GM23338 (cell line): ENCODE measurements at regions not wholly inside any gene's neighbourhood (a gene's known extent, or its start where the extent isn't known, plus 50 kb on each side); places are given as distances from the start of the nearest gene placed in this dataset.

Experiments
- ATAC-seq: fragments of 200-7000 bp; cut with Tn5 transposase; 3 replicates; pipeline ENCODE4 v1.9.1; 2020
- DNase-seq: peaks from one replicate; pipeline ENCODE4 v3.0.0-alpha.2; 2015; ENCODE audit warnings: low spot score
- H2AFZ ChIP-seq: fragments of 200-600 bp; sonication (generic); 2 replicates; pipeline ENCODE4 v1.8.0; 2016; ENCODE audit warnings: antibody characterized with exemption, mild to moderate bottlenecking, moderate library complexity
- H3F3A ChIP-seq: fragments of 200-600 bp; sonication (generic); replicated peaks from 2 replicates; pipeline ENCODE4 v1.8.0; 2017; ENCODE audit warnings: antibody characterized with exemption, mixed run types, low read depth
- H3K27ac ChIP-seq: fragments of 200-600 bp; sonication (generic); 2 replicates; pipeline ENCODE4 v1.6.1; 2016; ENCODE audit warnings: low read depth
- H3K27me3 ChIP-seq: fragments of 200-600 bp; sonication (generic); 2 replicates; pipeline ENCODE4 v1.8.0; 2016; ENCODE audit warnings: mild to moderate bottlenecking, mixed run types, moderate library complexity; ENCODE audit not compliant: insufficient read depth
- H3K36me3 ChIP-seq: fragments of 200-600 bp; sonication (generic); 2 replicates; pipeline ENCODE4 v1.8.0; 2016; ENCODE audit warnings: mild to moderate bottlenecking; ENCODE audit not compliant: insufficient read depth
- H3K4me1 ChIP-seq: fragments of 200-600 bp; sonication (generic); 2 replicates; pipeline ENCODE4 v1.8.0; 2016; ENCODE audit warnings: mild to moderate bottlenecking, moderate library complexity; ENCODE audit not compliant: insufficient read depth
- H3K4me2 ChIP-seq: fragments of 200-600 bp; sonication (generic); 2 replicates; pipeline ENCODE4 v1.7.1; 2017; ENCODE audit warnings: mixed run types
- H3K4me3 ChIP-seq: fragments of 200-600 bp; sonication (generic); 2 replicates; pipeline ENCODE4 v1.6.1; 2016; ENCODE audit warnings: mixed run types
- H3K79me2 ChIP-seq: fragments of 200-600 bp; sonication (generic); replicated peaks from 2 replicates; pipeline ENCODE4 v1.8.0; 2017; ENCODE audit warnings: mild to moderate bottlenecking; ENCODE audit not compliant: insufficient read depth
- H3K9me2 ChIP-seq: fragments of 200-600 bp; sonication (generic); 2 replicates; pipeline ENCODE4 v1.8.0; 2017; ENCODE audit not compliant: insufficient read depth
- H4K20me1 ChIP-seq: fragments of 200-600 bp; sonication (generic); replicated peaks from 2 replicates; pipeline ENCODE4 v1.8.0; 2017; ENCODE audit warnings: mild to moderate bottlenecking; ENCODE audit not compliant: insufficient read depth
- H3K27ac Mint-ChIP-seq: 2 replicates; pipeline ENCODE4 v1.8.0; 2020; ENCODE audit warnings: inconsistent platforms, mild to moderate bottlenecking, moderate library complexity, mixed read lengths
- H3K27me3 Mint-ChIP-seq: 3 replicates; pipeline ENCODE4 v1.8.0; 2022; ENCODE audit warnings: low read depth, mild to moderate bottlenecking, moderate library complexity, mixed read lengths, inconsistent platforms; ENCODE audit not compliant: insufficient read depth, poor library complexity
- H3K36me3 Mint-ChIP-seq: 3 replicates; pipeline ENCODE4 v1.8.0; 2021; ENCODE audit warnings: low read depth, mild to moderate bottlenecking, inconsistent platforms, moderate library complexity, mixed read lengths
- H3K4me1 Mint-ChIP-seq: 3 replicates; pipeline ENCODE4 v1.8.0; 2020; ENCODE audit warnings: mild to moderate bottlenecking, inconsistent platforms, mixed read lengths
- H3K4me3 Mint-ChIP-seq: 3 replicates; pipeline ENCODE4 v1.8.0; 2021; ENCODE audit warnings: moderate library complexity, mild to moderate bottlenecking, inconsistent platforms, mixed read lengths
- H3K9me3 Mint-ChIP-seq: 3 replicates; pipeline ENCODE4 v1.8.0; 2020; ENCODE audit warnings: moderate library complexity, mild to moderate bottlenecking, inconsistent platforms, mixed read lengths
- EZH2 ChIP-seq: fragments of 200-600 bp; sonication (generic); IDR thresholded peaks from one replicate; pipeline ENCODE4 v1.8.0; 2017; ENCODE audit warnings: antibody characterized with exemption, mild to moderate bottlenecking, low read depth; ENCODE audit not compliant: unreplicated experiment
- JUNB ChIP-seq: IDR thresholded peaks from one replicate; pipeline ENCODE4 v1.6.1; 2016; ENCODE audit warnings: antibody characterized with exemption; ENCODE audit not compliant: unreplicated experiment
- NANOG ChIP-seq: IDR thresholded peaks from 2 replicates; pipeline ENCODE4 v1.6.1; 2016; ENCODE audit warnings: antibody characterized with exemption, borderline replicate concordance
- STAT1 ChIP-seq: IDR thresholded peaks from one replicate; pipeline ENCODE4 v1.6.1; 2016; ENCODE audit warnings: antibody characterized with exemption; ENCODE audit not compliant: unreplicated experiment
- TF ChIP-seq, protein P1 (sequence below): fragments of 250-450 bp; sonication (Bioruptor Pico); IDR thresholded peaks from 2 replicates; pipeline ENCODE4 v1.5.0; 2020; ENCODE audit warnings: mild to moderate bottlenecking, moderate library complexity

DNA sequence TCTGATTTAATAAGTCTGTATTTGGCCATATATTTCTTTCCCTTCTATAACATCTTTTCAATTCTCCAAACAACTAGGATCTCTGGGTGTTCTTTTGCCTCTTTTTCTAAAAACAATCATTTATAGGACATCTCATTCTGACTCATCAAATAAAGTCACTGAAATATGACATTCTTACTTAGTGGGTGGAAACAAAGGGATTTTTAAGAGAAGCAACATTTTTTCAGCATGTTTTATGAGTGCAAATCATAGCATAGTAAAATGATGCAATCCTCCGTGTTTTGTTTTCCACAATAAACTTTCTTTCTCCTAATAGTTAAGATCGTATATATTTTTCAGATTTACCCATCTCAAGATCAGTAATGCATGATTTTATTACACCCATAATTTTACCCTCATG lies 179.8 kb downstream of the SPCS3 start (continued):
- TF ChIP-seq, protein P1, sequence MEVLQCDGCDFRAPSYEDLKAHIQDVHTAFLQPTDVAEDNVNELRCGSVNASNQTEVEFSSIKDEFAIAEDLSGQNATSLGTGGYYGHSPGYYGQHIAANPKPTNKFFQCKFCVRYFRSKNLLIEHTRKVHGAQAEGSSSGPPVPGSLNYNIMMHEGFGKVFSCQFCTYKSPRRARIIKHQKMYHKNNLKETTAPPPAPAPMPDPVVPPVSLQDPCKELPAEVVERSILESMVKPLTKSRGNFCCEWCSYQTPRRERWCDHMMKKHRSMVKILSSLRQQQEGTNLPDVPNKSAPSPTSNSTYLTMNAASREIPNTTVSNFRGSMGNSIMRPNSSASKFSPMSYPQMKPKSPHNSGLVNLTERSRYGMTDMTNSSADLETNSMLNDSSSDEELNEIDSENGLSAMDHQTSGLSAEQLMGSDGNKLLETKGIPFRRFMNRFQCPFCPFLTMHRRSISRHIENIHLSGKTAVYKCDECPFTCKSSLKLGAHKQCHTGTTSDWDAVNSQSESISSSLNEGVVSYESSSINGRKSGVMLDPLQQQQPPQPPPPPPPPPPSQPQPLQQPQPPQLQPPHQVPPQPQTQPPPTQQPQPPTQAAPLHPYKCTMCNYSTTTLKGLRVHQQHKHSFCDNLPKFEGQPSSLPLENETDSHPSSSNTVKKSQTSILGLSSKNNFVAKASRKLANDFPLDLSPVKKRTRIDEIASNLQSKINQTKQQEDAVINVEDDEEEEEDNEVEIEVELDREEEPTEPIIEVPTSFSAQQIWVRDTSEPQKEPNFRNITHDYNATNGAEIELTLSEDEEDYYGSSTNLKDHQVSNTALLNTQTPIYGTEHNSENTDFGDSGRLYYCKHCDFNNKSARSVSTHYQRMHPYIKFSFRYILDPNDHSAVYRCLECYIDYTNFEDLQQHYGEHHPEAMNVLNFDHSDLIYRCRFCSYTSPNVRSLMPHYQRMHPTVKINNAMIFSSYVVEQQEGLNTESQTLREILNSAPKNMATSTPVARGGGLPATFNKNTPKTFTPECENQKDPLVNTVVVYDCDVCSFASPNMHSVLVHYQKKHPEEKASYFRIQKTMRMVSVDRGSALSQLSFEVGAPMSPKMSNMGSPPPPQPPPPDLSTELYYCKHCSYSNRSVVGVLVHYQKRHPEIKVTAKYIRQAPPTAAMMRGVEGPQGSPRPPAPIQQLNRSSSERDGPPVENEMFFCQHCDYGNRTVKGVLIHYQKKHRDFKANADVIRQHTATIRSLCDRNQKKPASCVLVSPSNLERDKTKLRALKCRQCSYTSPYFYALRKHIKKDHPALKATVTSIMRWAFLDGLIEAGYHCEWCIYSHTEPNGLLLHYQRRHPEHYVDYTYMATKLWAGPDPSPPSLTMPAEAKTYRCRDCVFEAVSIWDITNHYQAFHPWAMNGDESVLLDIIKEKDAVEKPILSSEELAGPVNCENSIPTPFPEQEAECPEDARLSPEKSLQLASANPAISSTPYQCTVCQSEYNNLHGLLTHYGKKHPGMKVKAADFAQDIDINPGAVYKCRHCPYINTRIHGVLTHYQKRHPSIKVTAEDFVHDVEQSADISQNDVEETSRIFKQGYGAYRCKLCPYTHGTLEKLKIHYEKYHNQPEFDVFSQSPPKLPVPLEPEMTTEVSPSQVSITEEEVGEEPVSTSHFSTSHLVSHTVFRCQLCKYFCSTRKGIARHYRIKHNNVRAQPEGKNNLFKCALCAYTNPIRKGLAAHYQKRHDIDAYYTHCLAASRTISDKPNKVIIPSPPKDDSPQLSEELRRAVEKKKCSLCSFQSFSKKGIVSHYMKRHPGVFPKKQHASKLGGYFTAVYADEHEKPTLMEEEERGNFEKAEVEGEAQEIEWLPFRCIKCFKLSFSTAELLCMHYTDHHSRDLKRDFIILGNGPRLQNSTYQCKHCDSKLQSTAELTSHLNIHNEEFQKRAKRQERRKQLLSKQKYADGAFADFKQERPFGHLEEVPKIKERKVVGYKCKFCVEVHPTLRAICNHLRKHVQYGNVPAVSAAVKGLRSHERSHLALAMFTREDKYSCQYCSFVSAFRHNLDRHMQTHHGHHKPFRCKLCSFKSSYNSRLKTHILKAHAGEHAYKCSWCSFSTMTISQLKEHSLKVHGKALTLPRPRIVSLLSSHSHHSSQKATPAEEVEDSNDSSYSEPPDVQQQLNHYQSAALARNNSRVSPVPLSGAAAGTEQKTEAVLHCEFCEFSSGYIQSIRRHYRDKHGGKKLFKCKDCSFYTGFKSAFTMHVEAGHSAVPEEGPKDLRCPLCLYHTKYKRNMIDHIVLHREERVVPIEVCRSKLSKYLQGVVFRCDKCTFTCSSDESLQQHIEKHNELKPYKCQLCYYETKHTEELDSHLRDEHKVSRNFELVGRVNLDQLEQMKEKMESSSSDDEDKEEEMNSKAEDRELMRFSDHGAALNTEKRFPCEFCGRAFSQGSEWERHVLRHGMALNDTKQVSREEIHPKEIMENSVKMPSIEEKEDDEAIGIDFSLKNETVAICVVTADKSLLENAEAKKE (CRISPR knock-in tag): no peak

DNA sequence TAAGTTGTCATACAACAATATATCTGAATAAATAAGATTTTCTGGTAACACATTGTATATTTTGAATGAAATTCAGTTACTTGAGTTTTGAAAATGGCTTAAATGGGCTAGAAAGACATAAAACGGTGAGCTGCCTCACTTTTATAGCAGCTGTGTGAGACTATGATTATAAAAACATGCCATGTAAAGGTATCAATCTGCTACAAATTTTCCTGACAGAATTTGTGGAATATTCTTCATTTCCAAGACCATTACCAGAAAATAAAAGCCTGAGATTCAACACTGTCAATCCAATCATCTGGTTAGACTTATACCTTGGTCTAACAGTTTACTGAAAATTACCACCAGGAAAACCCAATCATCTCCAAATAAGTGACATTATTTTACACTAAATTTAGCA lies 181.1 kb downstream of the SPCS3 start:
- Histone ChIP-seq H4K20me1 (no peaks in the 10 kb centered on the region), H3K36me3 (no peaks in the 10 kb centered on the region), H3K4me2 (no peak overlapping the region), H3K27me3 (no peaks in the 10 kb centered on the region), H3K9me2 (no peaks in the 10 kb centered on the region), H3K79me2 (no peaks in the 10 kb centered on the region), H2AFZ (no peak overlapping the region), H3K4me3 (no peak overlapping the region), H3F3A (no peaks in the 10 kb centered on the region), H3K27ac (no peak overlapping the region), H3K4me1 (no peaks in the 10 kb centered on the region)
- H3K4me1 Mint-ChIP-seq: no peaks in the 10 kb centered on the region
- no peak overlapping the region for H3K27ac Mint-ChIP-seq
- no peaks in the 10 kb centered on the region for H3K9me3 Mint-ChIP-seq
- TF ChIP-seq JUNB: no peak
- no peaks in the 10 kb centered on the region for H3K27me3 Mint-ChIP-seq
- no peak for DNase-seq
- no peak for ATAC-seq
- no peaks in the 10 kb centered on the region for H3K36me3 Mint-ChIP-seq
- H3K4me3 Mint-ChIP-seq: no peak overlapping the region

DNA sequence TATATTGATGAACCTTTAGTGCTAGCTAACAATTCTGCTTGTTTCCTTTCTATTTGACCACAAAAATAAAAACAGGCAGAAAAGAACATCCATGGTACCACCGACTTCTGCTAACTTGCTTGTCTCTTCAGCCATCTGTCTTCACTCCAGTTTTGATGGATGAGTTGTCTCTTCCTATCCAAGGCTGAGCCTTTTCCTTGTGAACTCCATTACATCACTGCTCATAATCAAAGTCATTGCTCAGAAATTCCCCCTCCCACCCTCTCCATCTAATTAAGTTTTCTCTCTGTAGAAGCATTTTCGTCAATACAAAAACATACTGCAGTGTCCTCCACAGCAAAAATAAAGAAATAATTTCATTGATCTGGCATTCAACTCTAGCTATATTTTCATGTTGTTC lies 184.4 kb downstream of the SPCS3 start:
- Mint-ChIP-seq H3K27me3 (no peaks in the 10 kb centered on the region), H3K4me1 (no peaks in the 10 kb centered on the region), H3K4me3 (no peak overlapping the region), H3K36me3 (no peaks in the 10 kb centered on the region), H3K27ac (no peak overlapping the region), H3K9me3 (no peaks in the 10 kb centered on the region)
- Histone ChIP-seq H3F3A (no peaks in the 10 kb centered on the region), H3K27me3 (no peaks in the 10 kb centered on the region), H3K4me1 (no peaks in the 10 kb centered on the region), H4K20me1 (no peaks in the 10 kb centered on the region), H3K79me2 (no peaks in the 10 kb centered on the region), H3K27ac (no peak overlapping the region), H3K4me3 (no peak overlapping the region), H3K36me3 (no peaks in the 10 kb centered on the region), H2AFZ (no peak overlapping the region), H3K9me2 (no peaks in the 10 kb centered on the region), H3K4me2 (no peak overlapping the region)
- ATAC-seq (no peak), DNase-seq (no peak)
- TF ChIP-seq EZH2: no peak
- TF ChIP-seq STAT1: no peak
- no peak for TF ChIP-seq NANOG
- TF ChIP-seq, protein P1 (CRISPR knock-in tag): no peak
